ENCODE measurements at regions not wholly inside any gene's neighbourhood (a gene's known extent, or its start where the extent isn't known, plus 50 kb on each side); places are given as distances from the start of the nearest gene placed in this dataset.

DNA sequence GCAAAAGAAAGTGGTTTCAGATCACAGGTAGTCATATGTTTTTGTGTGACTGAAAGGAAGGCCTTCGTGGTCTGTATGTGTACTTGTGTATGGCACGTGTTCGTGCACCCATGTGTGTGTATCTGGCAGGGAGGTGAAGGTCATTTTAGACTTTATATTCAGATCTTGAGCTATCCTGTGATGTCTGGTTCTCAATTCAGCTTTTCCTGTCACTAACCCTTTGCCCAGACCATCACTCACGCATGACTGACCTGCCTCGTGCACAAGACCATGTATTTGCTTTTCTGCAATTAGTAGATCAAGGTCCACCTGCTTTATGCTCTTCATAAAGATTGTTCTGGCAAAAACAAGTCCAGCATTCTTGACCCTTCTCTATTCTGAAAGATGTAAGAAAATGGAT, 139.7 kb upstream of the MAF start:
- no peak for TF ChIP-seq POLR2A (IDR thresholded peaks at IDR 0.05)
- TF ChIP-seq, protein P1, sequence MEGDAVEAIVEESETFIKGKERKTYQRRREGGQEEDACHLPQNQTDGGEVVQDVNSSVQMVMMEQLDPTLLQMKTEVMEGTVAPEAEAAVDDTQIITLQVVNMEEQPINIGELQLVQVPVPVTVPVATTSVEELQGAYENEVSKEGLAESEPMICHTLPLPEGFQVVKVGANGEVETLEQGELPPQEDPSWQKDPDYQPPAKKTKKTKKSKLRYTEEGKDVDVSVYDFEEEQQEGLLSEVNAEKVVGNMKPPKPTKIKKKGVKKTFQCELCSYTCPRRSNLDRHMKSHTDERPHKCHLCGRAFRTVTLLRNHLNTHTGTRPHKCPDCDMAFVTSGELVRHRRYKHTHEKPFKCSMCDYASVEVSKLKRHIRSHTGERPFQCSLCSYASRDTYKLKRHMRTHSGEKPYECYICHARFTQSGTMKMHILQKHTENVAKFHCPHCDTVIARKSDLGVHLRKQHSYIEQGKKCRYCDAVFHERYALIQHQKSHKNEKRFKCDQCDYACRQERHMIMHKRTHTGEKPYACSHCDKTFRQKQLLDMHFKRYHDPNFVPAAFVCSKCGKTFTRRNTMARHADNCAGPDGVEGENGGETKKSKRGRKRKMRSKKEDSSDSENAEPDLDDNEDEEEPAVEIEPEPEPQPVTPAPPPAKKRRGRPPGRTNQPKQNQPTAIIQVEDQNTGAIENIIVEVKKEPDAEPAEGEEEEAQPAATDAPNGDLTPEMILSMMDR (IDR thresholded peaks at IDR 0.05) = no peak
